ENCODE measurements at regions not wholly inside any gene's neighbourhood (a gene's known extent, or its start where the extent isn't known, plus 50 kb on each side); places are given as distances from the start of the nearest gene placed in this dataset.

DNA sequence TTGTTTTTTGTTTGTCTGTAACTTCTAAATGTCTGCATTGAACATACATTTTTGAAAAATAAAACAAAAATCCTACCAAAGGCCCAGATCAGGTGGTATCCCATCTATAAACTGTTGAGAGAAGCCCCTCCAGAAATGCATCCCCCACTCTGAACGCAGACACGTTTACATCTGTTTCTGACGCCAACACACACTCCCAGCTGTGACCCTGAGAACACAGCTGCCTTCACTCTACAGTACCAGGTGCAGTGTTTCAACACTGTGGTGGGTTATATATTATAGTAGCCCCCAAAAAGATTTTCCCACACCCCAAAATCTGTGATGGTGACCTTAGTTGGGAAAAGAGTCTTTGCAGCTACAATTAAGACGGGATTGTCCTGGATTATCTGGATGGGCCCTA, 199.1 kb upstream of the JARID2 start:
- BruUV-seq (replicated peaks): no TSS peak
- TF ChIP-seq, protein P1, sequence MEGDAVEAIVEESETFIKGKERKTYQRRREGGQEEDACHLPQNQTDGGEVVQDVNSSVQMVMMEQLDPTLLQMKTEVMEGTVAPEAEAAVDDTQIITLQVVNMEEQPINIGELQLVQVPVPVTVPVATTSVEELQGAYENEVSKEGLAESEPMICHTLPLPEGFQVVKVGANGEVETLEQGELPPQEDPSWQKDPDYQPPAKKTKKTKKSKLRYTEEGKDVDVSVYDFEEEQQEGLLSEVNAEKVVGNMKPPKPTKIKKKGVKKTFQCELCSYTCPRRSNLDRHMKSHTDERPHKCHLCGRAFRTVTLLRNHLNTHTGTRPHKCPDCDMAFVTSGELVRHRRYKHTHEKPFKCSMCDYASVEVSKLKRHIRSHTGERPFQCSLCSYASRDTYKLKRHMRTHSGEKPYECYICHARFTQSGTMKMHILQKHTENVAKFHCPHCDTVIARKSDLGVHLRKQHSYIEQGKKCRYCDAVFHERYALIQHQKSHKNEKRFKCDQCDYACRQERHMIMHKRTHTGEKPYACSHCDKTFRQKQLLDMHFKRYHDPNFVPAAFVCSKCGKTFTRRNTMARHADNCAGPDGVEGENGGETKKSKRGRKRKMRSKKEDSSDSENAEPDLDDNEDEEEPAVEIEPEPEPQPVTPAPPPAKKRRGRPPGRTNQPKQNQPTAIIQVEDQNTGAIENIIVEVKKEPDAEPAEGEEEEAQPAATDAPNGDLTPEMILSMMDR (conservative IDR thresholded peaks at IDR 0.05): no peak
- no peak for TF ChIP-seq EZH2 (IDR thresholded peaks at IDR 0.05; ENCODE audit: low read depth)

DNA sequence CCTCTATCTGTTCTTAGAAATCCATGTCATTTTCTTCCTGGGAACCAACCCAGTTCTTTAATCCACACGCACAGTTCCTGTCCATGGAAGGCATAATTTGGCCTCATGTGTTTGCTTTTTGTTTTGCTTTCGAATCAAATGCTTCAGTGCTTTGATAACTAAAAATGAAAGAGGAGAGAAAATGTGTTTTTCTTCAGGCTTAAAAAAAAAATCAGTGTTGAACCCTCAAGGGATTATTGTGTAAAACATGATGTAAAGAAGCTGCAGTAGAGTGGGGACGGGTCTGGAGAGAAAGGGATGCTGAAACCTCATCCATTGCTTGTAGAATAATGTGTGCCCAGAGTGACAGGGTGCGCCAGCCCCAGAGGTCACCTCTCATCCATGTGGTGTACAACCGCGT, 197.5 kb upstream of the JARID2 start:
- Histone ChIP-seq H3K4me1 (replicated peaks; ENCODE audit: insufficient read depth) (no peaks in the 10 kb centered on the region), H3F3A (ENCODE audit: insufficient read depth, low read depth) (no peaks in the 10 kb centered on the region), H3K9me2 (ENCODE audit: insufficient read depth) (no peaks in the 10 kb centered on the region), H3K4me2 (no peak overlapping the region), H3K4me3 (no peak overlapping the region), H4K20me1 (ENCODE audit: insufficient read depth) (no peaks in the 10 kb centered on the region), H3K27me3 (ENCODE audit: insufficient read depth, low read depth) (no peaks in the 10 kb centered on the region), H3K79me2 (ENCODE audit: low read depth) (no peaks in the 10 kb centered on the region), H3K9me3 (ENCODE audit: insufficient read depth, low read depth) (no peaks in the 10 kb centered on the region), H3K27ac (no peak overlapping the region), H3K36me3 (ENCODE audit: low read depth) (no peaks in the 10 kb centered on the region), H2AFZ (no peak overlapping the region)
- ChIA-PET CTCF (no interaction called here), POLR2A (ENCODE audit: unreplicated experiment) (no interaction called here)
- no peak for DNase-seq
- intact Hi-C loops (cut with micrococcal nuclease; ENCODE audit: unreplicated experiment): no loop called here
- no TSS peak for BruUV-seq (replicated peaks)
- TF ChIP-seq, protein P1 (conservative IDR thresholded peaks at IDR 0.05): no peak
- no peak for TF ChIP-seq EZH2 (IDR thresholded peaks at IDR 0.05; ENCODE audit: low read depth)

More for the DNA sequence above, 199.1 kb upstream of the JARID2 start:
- H4K20me1 ChIP-seq (ENCODE audit: insufficient read depth): no peaks in the 10 kb centered on the region
- DNase-seq: no peak
- POLR2A ChIA-PET (ENCODE audit: unreplicated experiment): no interaction called here
- H3K27ac ChIP-seq: no peak overlapping the region
- intact Hi-C loops (cut with micrococcal nuclease; ENCODE audit: unreplicated experiment): no loop called here
- no peaks in the 10 kb centered on the region for H3F3A ChIP-seq (ENCODE audit: insufficient read depth, low read depth)
- H3K9me3 ChIP-seq (ENCODE audit: insufficient read depth, low read depth): no peaks in the 10 kb centered on the region
- CTCF ChIA-PET: no interaction called here
- H2AFZ ChIP-seq: no peak overlapping the region
- H3K9me2 ChIP-seq (ENCODE audit: insufficient read depth): no peaks in the 10 kb centered on the region
- H3K4me3 ChIP-seq: no peak overlapping the region
- H3K79me2 ChIP-seq (ENCODE audit: low read depth): no peaks in the 10 kb centered on the region
- H3K27me3 ChIP-seq (ENCODE audit: insufficient read depth, low read depth): no peaks in the 10 kb centered on the region
- no peak overlapping the region for H3K4me2 ChIP-seq
- H3K36me3 ChIP-seq (ENCODE audit: low read depth): no peaks in the 10 kb centered on the region
- H3K4me1 ChIP-seq (replicated peaks; ENCODE audit: insufficient read depth): no peaks in the 10 kb centered on the region

DNA sequence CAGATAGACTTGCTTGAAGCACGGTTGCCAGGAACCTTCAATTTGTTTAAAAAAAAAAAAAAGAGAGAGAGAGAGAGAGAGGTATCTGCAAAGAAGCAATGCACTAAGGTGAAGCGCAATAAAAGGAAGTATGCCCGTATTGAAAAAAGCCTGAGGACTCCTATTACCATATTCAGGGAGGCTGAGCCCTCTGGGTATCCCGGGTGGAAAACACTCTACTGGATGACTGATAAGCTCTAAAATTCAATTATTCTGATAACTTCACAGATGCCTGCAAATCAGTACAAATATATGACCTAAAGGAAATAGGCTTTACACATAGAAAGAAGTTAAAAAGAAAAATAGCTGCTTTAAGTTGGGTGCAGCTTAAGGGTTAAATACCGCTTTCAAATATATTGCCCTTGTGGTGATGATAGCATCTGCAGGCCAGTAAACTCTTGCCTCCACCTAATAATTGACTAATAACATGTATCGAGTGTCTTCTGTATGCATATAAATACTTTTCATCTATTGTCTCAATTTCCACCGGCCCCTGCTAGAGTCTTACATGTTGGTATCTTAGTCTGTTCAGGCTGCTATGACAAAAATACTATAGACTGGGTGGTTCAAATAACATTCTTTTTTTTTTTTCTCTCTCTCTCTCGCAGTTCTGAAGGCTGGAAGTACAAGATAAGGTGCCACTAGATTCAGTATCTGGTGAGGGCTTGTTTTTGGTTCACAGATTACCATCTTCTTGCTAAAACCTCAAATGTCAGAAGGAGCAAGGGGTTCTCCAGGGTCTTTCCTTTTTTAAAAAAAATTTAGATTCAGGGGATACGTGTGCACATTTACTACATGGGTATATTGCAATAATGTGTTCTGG, 187.4 kb upstream of the JARID2 start:
- H3K4me1 ChIP-seq (replicated peaks; ENCODE audit: insufficient read depth): no peaks in the 10 kb centered on the region
- no peaks in the 10 kb centered on the region for H4K20me1 ChIP-seq (ENCODE audit: insufficient read depth)
- H3K4me2 ChIP-seq: no peak overlapping the region
- DNase-seq: no peak
- no peaks in the 10 kb centered on the region for H3K9me3 ChIP-seq (ENCODE audit: insufficient read depth, low read depth)
- H3K4me3 ChIP-seq: no peak overlapping the region
- ChIA-PET POLR2A (ENCODE audit: unreplicated experiment) (no interaction called here), CTCF (no interaction called here)
- no peaks in the 10 kb centered on the region for H3K79me2 ChIP-seq (ENCODE audit: low read depth)
- no peak overlapping the region for H3K27ac ChIP-seq
- no TSS peak for BruUV-seq (replicated peaks)
- TF ChIP-seq EZH2 (IDR thresholded peaks at IDR 0.05; ENCODE audit: low read depth): no peak
- TF ChIP-seq, protein P1 (conservative IDR thresholded peaks at IDR 0.05): no peak
- H3F3A ChIP-seq (ENCODE audit: insufficient read depth, low read depth): no peaks in the 10 kb centered on the region; the same call in 1 of the 2 replicates
- no peak overlapping the region for H2AFZ ChIP-seq
- no peaks in the 10 kb centered on the region for H3K36me3 ChIP-seq (ENCODE audit: low read depth)
- H3K27me3 ChIP-seq (ENCODE audit: insufficient read depth, low read depth): no peaks in the 10 kb centered on the region
- intact Hi-C loops (cut with micrococcal nuclease; ENCODE audit: unreplicated experiment): no loop called here
- no peaks in the 10 kb centered on the region for H3K9me2 ChIP-seq (ENCODE audit: insufficient read depth)
